ENCODE measurements at regions not wholly inside any gene's neighbourhood (a gene's known extent, or its start where the extent isn't known, plus 50 kb on each side); places are given as distances from the start of the nearest gene placed in this dataset.

DNA sequence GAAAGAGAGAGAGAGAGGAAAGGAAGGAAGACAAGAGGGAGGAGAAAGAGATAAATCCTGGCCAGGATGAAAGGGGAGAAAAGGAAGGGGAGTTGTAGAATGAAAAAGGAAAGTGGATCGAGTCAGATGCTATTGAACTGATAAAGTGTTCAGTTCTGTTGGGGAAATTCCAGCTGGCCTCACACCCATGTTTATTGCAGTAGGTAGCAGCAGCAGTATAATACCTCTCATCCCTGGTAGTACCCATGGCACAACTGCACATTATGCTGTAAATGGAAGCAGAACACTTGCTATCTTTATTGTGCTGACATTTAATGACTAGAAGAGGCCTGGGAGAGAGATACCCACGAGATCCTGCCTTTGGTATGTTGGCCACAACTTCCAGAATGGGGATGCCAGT is 178.1 kb downstream of the EVX1 start:
- DNase-seq (ENCODE audit: low spot score) = no peak
- H4K20me1 ChIP-seq (ENCODE audit: insufficient read depth, low read length) = no peaks in the 10 kb centered on the region
- no peaks in the 10 kb centered on the region for H3K4me1 ChIP-seq (ENCODE audit: insufficient read depth, low read length, poor library complexity, severe bottlenecking)
- no peak for TF ChIP-seq EZH2phosphoT487 (IDR thresholded peaks at IDR 0.05; ENCODE audit: borderline replicate concordance, low read depth, low read length)
- TF ChIP-seq, protein P1, sequence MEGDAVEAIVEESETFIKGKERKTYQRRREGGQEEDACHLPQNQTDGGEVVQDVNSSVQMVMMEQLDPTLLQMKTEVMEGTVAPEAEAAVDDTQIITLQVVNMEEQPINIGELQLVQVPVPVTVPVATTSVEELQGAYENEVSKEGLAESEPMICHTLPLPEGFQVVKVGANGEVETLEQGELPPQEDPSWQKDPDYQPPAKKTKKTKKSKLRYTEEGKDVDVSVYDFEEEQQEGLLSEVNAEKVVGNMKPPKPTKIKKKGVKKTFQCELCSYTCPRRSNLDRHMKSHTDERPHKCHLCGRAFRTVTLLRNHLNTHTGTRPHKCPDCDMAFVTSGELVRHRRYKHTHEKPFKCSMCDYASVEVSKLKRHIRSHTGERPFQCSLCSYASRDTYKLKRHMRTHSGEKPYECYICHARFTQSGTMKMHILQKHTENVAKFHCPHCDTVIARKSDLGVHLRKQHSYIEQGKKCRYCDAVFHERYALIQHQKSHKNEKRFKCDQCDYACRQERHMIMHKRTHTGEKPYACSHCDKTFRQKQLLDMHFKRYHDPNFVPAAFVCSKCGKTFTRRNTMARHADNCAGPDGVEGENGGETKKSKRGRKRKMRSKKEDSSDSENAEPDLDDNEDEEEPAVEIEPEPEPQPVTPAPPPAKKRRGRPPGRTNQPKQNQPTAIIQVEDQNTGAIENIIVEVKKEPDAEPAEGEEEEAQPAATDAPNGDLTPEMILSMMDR (conservative IDR thresholded peaks at IDR 0.05; ENCODE audit: low read length) = no peak
- H3K9me2 ChIP-seq (ENCODE audit: insufficient read depth, low read length) = no peaks in the 10 kb centered on the region
- no TSS peak for BruUV-seq (replicated peaks)
- ChIA-PET CTCF (ENCODE audit: unreplicated experiment) (no interaction called here), POLR2A (no interaction called here)
- H2AFZ ChIP-seq (ENCODE audit: low read length) = no peak overlapping the region
- H3K79me2 ChIP-seq (ENCODE audit: insufficient read depth, low read depth, low read length) = no peaks in the 10 kb centered on the region
- no peak overlapping the region for H3K4me2 ChIP-seq (ENCODE audit: low read length)
- no peak overlapping the region for H3K27ac ChIP-seq (ENCODE audit: low read depth, low read length, poor library complexity, severe bottlenecking)
- no peaks in the 10 kb centered on the region for H3K9me3 ChIP-seq (ENCODE audit: low read length)
- intact Hi-C loops (cut with micrococcal nuclease; ENCODE audit: unreplicated experiment) = no loop called here
- no peaks in the 10 kb centered on the region for H3K36me3 ChIP-seq (ENCODE audit: insufficient read depth, low read length)
- H3K4me3 ChIP-seq (ENCODE audit: low read depth, low read length, poor library complexity, severe bottlenecking) = no peak overlapping the region

DNA sequence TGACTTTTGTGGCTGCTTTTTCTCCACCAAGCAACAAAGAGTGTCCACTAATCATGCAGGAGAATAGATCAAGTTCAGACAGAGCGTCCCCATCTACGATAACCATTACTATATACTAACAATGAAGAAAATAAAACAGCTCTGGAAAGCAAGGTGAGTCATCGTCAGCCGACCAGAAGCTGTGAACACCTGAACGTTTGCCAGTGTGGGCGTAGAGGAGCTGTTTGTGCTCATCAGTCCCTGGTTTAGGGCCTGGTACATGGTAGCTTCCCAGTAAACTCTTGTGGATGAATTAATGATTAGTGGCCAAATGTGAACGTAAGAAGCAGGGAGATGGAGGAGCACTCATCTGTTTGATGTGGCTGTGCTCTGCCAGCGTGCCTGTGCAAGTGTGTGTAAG is 180.7 kb downstream of the EVX1 start:
- Histone ChIP-seq H4K20me1 (ENCODE audit: insufficient read depth, low read length) (no peaks in the 10 kb centered on the region), H3K9me3 (ENCODE audit: low read length) (no peaks in the 10 kb centered on the region), H3K9me2 (ENCODE audit: insufficient read depth, low read length) (no peaks in the 10 kb centered on the region), H3K27ac (ENCODE audit: low read depth, low read length, poor library complexity, severe bottlenecking) (no peak overlapping the region), H2AFZ (ENCODE audit: low read length) (no peak overlapping the region), H3K4me2 (ENCODE audit: low read length) (no peak overlapping the region), H3K4me3 (ENCODE audit: low read depth, low read length, poor library complexity, severe bottlenecking) (no peak overlapping the region), H3K36me3 (ENCODE audit: insufficient read depth, low read length) (no peaks in the 10 kb centered on the region), H3K4me1 (ENCODE audit: insufficient read depth, low read length, poor library complexity, severe bottlenecking) (no peaks in the 10 kb centered on the region), H3K79me2 (ENCODE audit: insufficient read depth, low read depth, low read length) (no peaks in the 10 kb centered on the region)
- no peak for TF ChIP-seq EZH2phosphoT487 (IDR thresholded peaks at IDR 0.05; ENCODE audit: borderline replicate concordance, low read depth, low read length)
- TF ChIP-seq, protein P1 (conservative IDR thresholded peaks at IDR 0.05; ENCODE audit: low read length) = no peak
- intact Hi-C loops (cut with micrococcal nuclease; ENCODE audit: unreplicated experiment) = no loop called here
- POLR2A ChIA-PET = interaction anchor here (0.6 kb wide), 1 partner anchor 32 kb away, joined by 7 read pairs; no protein-coding TSS in a partner anchor
- BruUV-seq (replicated peaks) = no TSS peak
- no peak for DNase-seq (ENCODE audit: low spot score)
- CTCF ChIA-PET (ENCODE audit: unreplicated experiment) = no interaction called here

DNA sequence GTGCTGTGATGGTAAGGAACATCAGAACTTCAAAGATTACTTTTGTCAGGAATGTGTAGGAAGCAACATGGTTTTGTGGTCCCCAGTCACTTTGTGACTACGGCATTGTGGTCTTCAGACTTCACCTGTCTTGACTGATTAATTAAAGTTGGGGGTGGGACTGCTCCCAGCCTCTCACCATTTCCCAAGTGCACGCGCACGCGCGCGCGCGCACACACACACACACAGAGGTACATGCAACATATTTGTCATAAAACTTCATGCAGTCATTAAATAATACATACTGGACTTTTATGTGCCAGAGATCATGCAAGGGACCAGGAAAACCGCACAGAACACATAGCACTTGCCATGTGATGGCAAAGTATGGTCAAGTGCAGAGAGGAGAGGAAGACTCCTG is 181.2 kb downstream of the EVX1 start:
- no peaks in the 10 kb centered on the region for H4K20me1 ChIP-seq (ENCODE audit: insufficient read depth, low read length)
- intact Hi-C loops (cut with micrococcal nuclease; ENCODE audit: unreplicated experiment) = no loop called here
- BruUV-seq (replicated peaks) = no TSS peak

More for the DNA sequence above, 181.2 kb downstream of the EVX1 start:
- Histone ChIP-seq H3K9me2 (ENCODE audit: insufficient read depth, low read length) (no peaks in the 10 kb centered on the region), H3K9me3 (ENCODE audit: low read length) (no peaks in the 10 kb centered on the region), H2AFZ (ENCODE audit: low read length) (no peak overlapping the region), H3K79me2 (ENCODE audit: insufficient read depth, low read depth, low read length) (no peaks in the 10 kb centered on the region), H3K27ac (ENCODE audit: low read depth, low read length, poor library complexity, severe bottlenecking) (no peak overlapping the region), H3K4me1 (ENCODE audit: insufficient read depth, low read length, poor library complexity, severe bottlenecking) (no peaks in the 10 kb centered on the region), H3K36me3 (ENCODE audit: insufficient read depth, low read length) (no peaks in the 10 kb centered on the region), H3K4me3 (ENCODE audit: low read depth, low read length, poor library complexity, severe bottlenecking) (no peak overlapping the region), H3K4me2 (ENCODE audit: low read length) (no peak overlapping the region)
- POLR2A ChIA-PET = no interaction called here
- TF ChIP-seq, protein P1 (conservative IDR thresholded peaks at IDR 0.05; ENCODE audit: low read length) = no peak
- no peak for TF ChIP-seq EZH2phosphoT487 (IDR thresholded peaks at IDR 0.05; ENCODE audit: borderline replicate concordance, low read depth, low read length)
- DNase-seq (ENCODE audit: low spot score) = no peak
- CTCF ChIA-PET (ENCODE audit: unreplicated experiment) = no interaction called here
